Astrocyte (in vitro differentiated cells and primary cell): ENCODE measurements at regions not wholly inside any gene's neighbourhood (a gene's known extent, or its start where the extent isn't known, plus 50 kb on each side); places are given as distances from the start of the nearest gene placed in this dataset.

Experiments used
- DNase-seq: peaks from one replicate; pipeline ENCODE4 v3.0.0-alpha.2; 2010; ENCODE audit warnings: low read depth
- FAIRE-seq: peaks from 2 replicates; lab custom pipeline; 2011; peaks lifted over from hg19 to GRCh38; lab: Jason Lieb, UNC
- H2AFZ ChIP-seq: 2 replicates; pipeline ENCODE4 v1.6.0; 2012; ENCODE audit warnings: low read depth, low read length, inconsistent platforms
- H3K27ac ChIP-seq: 2 replicates; pipeline ENCODE4 v1.5.1; 2011; ENCODE audit warnings: low read depth, low read length, inconsistent platforms
- H3K27me3 ChIP-seq: 2 replicates; pipeline ENCODE4 v1.6.0; 2011; ENCODE audit warnings: low read length, inconsistent platforms; ENCODE audit not compliant: insufficient read depth
- H3K36me3 ChIP-seq: 2 replicates; pipeline ENCODE4 v1.5.1; 2011; ENCODE audit warnings: low read length, inconsistent platforms; ENCODE audit not compliant: insufficient read depth
- H3K4me1 ChIP-seq: 2 replicates; pipeline ENCODE4 v1.5.1; 2011; ENCODE audit warnings: low read length, inconsistent platforms; ENCODE audit not compliant: insufficient read depth
- H3K4me2 ChIP-seq: 2 replicates; pipeline ENCODE4 v1.6.0; 2012; ENCODE audit warnings: low read length, inconsistent platforms
- H3K4me3 ChIP-seq: 2 replicates; pipeline ENCODE4 v1.5.1; 2011; ENCODE audit warnings: low read depth, mild to moderate bottlenecking, low read length, inconsistent platforms; ENCODE audit not compliant: insufficient read depth
- H3K79me2 ChIP-seq: 2 replicates; pipeline ENCODE4 v1.6.0; 2012; ENCODE audit warnings: mild to moderate bottlenecking, low read length, inconsistent platforms; ENCODE audit not compliant: insufficient read depth
- H3K9ac ChIP-seq: 2 replicates; pipeline ENCODE4 v1.6.0; 2012; ENCODE audit warnings: mild to moderate bottlenecking, low read length, inconsistent platforms
- H3K9me3 ChIP-seq: 2 replicates; pipeline ENCODE4 v1.5.1; 2012; ENCODE audit warnings: low read depth, mild to moderate bottlenecking, low read length, inconsistent platforms; ENCODE audit not compliant: insufficient read depth
- H4K20me1 ChIP-seq: 2 replicates; pipeline ENCODE4 v1.6.0; 2012; ENCODE audit warnings: low read length, inconsistent platforms; ENCODE audit not compliant: insufficient read depth
- H3K27ac Mint-ChIP-seq: one replicate; pipeline ENCODE4 v1.8.0; 2021; ENCODE audit warnings: mild to moderate bottlenecking, mixed read lengths; ENCODE audit not compliant: unreplicated experiment
- H3K27me3 Mint-ChIP-seq: one replicate; pipeline ENCODE4 v1.8.0; 2021; ENCODE audit warnings: low read depth, mixed read lengths; ENCODE audit not compliant: unreplicated experiment
- H3K36me3 Mint-ChIP-seq: one replicate; pipeline ENCODE4 v1.8.0; 2021; ENCODE audit warnings: low read depth, mixed read lengths; ENCODE audit not compliant: unreplicated experiment
- H3K4me1 Mint-ChIP-seq: one replicate; pipeline ENCODE4 v1.8.0; 2021; ENCODE audit warnings: low read depth, mixed read lengths; ENCODE audit not compliant: unreplicated experiment
- H3K4me3 Mint-ChIP-seq: one replicate; pipeline ENCODE4 v1.8.0; 2021; ENCODE audit warnings: mild to moderate bottlenecking, moderate library complexity, mixed read lengths; ENCODE audit not compliant: unreplicated experiment
- H3K9me3 Mint-ChIP-seq: one replicate; pipeline ENCODE4 v1.8.0; 2021; ENCODE audit warnings: mild to moderate bottlenecking, mixed read lengths; ENCODE audit not compliant: unreplicated experiment
- EZH2 ChIP-seq: IDR thresholded peaks from 2 replicates; pipeline ENCODE4 v1.6.1; 2012; ENCODE audit warnings: mild to moderate bottlenecking, low read length, inconsistent platforms; ENCODE audit not compliant: insufficient read depth
- TF ChIP-seq, protein P1 (sequence below): IDR thresholded peaks from 2 replicates; pipeline ENCODE4 v1.5.1; 2011; ENCODE audit warnings: low read depth, mild to moderate bottlenecking, inconsistent platforms, low read length, moderate library complexity; ENCODE audit not compliant: insufficient read depth

DNA sequence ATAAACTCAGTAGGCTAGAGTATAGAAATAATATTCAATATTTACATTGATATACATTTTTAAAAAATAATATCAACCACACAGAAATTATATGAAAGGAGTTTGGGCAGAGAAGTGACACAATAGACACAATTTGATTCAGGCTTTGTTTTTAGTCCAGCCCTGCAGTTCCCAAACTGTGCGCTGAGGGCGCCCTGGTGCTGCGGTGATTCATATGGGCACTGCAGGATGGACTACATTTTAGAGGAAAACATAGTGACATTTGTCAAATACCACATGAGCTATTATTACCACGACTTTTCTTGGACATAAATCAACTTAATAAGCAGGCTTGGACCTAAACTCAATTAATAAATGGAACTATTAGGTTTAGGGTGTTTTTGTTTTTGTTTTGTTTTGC, 364.3 kb upstream of the ID4 start:
- Histone ChIP-seq H3K9me3 (no peaks in the 10 kb centered on the region), H2AFZ (no peak overlapping the region), H3K36me3 (no peaks in the 10 kb centered on the region), H3K4me1 (no peaks in the 10 kb centered on the region), H4K20me1 (no peaks in the 10 kb centered on the region), H3K4me2 (no peak overlapping the region), H3K27me3 (no peaks in the 10 kb centered on the region), H3K27ac (no peak overlapping the region), H3K4me3 (no peak overlapping the region), H3K9ac (no peak overlapping the region), H3K79me2 (no peaks in the 10 kb centered on the region)
- Mint-ChIP-seq H3K9me3 (peaks cover 5% of the 10 kb centered on the region), H3K27ac (no peak overlapping the region), H3K27me3 (no peaks in the 10 kb centered on the region), H3K36me3 (no peaks in the 10 kb centered on the region), H3K4me3 (no peak overlapping the region), H3K4me1 (peaks cover 7% of the 10 kb centered on the region)
- DNase-seq (no peak), FAIRE-seq (no peak)
- no peak for TF ChIP-seq EZH2
- TF ChIP-seq, protein P1, sequence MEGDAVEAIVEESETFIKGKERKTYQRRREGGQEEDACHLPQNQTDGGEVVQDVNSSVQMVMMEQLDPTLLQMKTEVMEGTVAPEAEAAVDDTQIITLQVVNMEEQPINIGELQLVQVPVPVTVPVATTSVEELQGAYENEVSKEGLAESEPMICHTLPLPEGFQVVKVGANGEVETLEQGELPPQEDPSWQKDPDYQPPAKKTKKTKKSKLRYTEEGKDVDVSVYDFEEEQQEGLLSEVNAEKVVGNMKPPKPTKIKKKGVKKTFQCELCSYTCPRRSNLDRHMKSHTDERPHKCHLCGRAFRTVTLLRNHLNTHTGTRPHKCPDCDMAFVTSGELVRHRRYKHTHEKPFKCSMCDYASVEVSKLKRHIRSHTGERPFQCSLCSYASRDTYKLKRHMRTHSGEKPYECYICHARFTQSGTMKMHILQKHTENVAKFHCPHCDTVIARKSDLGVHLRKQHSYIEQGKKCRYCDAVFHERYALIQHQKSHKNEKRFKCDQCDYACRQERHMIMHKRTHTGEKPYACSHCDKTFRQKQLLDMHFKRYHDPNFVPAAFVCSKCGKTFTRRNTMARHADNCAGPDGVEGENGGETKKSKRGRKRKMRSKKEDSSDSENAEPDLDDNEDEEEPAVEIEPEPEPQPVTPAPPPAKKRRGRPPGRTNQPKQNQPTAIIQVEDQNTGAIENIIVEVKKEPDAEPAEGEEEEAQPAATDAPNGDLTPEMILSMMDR: peak; percentile 23

DNA sequence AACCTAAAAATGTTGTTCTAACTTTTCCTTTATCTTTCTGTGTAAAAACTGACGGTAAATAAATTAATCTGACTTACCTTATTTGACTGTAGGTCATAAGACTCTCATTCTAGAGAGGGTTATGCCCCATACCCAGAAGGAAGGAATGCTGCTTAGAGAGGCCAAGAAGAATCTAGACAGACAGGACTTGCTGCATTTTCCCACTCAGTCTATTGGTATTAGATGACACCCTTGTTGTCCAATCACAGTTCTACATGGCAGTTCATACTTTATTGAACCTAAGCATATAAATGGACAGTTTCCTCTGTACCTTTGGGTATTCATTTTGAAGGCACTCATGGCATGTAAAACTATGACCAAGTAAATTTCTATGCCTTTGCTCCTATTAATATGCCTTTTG, 359.6 kb upstream of the ID4 start:
- no peaks in the 10 kb centered on the region for H3K27me3 ChIP-seq
- no peaks in the 10 kb centered on the region for H4K20me1 ChIP-seq
- Mint-ChIP-seq H3K27ac (no peak overlapping the region), H3K36me3 (no peaks in the 10 kb centered on the region), H3K27me3 (no peaks in the 10 kb centered on the region), H3K9me3 (peaks cover 5% of the 10 kb centered on the region), H3K4me3 (no peak overlapping the region), H3K4me1 (peaks cover 17% of the 10 kb centered on the region)
- no peak overlapping the region for H3K9ac ChIP-seq
- DNase-seq: no peak
- H3K79me2 ChIP-seq: no peaks in the 10 kb centered on the region
- H3K27ac ChIP-seq: no peak overlapping the region
- H3K36me3 ChIP-seq: no peaks in the 10 kb centered on the region
- no peak overlapping the region for H2AFZ ChIP-seq
- H3K4me3 ChIP-seq: no peak overlapping the region
- TF ChIP-seq EZH2: no peak
- TF ChIP-seq, protein P1: no peak
- peaks cover 13% of the 10 kb centered on the region for H3K4me1 ChIP-seq
- H3K4me2 ChIP-seq: no peak overlapping the region
- no peaks in the 10 kb centered on the region for H3K9me3 ChIP-seq
- FAIRE-seq: no peak

DNA sequence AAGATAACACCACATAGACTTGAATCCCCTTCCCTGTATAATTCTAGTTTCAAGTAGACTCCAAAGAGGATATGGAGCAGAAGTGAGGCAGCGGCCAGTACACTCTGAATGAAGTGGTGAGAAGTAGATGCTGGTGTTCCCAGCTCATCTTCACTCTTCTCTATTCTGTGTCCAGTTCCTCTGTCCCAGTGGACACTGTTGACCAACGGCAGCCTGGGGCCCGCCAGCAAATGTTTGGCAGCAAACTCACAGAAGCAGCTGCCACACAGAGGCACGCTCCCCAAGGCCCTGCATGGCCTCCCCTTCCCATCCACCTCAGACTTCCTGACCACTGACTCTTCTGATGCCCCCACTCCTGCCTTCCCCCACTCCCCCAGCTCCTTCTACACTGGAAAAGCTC, 358.9 kb upstream of the ID4 start:
- H3K79me2 ChIP-seq: no peaks in the 10 kb centered on the region

More for the DNA sequence above, 358.9 kb upstream of the ID4 start:
- Mint-ChIP-seq H3K9me3 (peaks cover 5% of the 10 kb centered on the region), H3K4me1 (peaks cover 17% of the 10 kb centered on the region), H3K27me3 (no peaks in the 10 kb centered on the region), H3K36me3 (no peaks in the 10 kb centered on the region), H3K27ac (no peak overlapping the region), H3K4me3 (no peak overlapping the region)
- Histone ChIP-seq H3K4me3 (no peak overlapping the region), H3K27ac (no peak overlapping the region), H2AFZ (no peak overlapping the region), H4K20me1 (no peaks in the 10 kb centered on the region), H3K27me3 (no peaks in the 10 kb centered on the region), H3K36me3 (no peaks in the 10 kb centered on the region), H3K4me2 (peak overlapping the region; percentile 61), H3K4me1 (peaks cover 13% of the 10 kb centered on the region), H3K9me3 (no peaks in the 10 kb centered on the region), H3K9ac (no peak overlapping the region)
- DNase-seq (no peak), FAIRE-seq (no peak)
- no peak for TF ChIP-seq EZH2
- TF ChIP-seq, protein P1: no peak
